CD8-positive, alpha-beta memory T cell (primary cell): ENCODE measurements at regions not wholly inside any gene's neighbourhood (a gene's known extent, or its start where the extent isn't known, plus 50 kb on each side); places are given as distances from the start of the nearest gene placed in this dataset.
A peak's percentile ranks its signal among the peaks of the same experiment; 100 is the strongest.

Experiments
- CTCF ChIA-PET: fragments of 350-600 bp; sonication (Branson Sonifier 250); formaldehyde crosslinking; loops from one replicate; lab custom pipeline; 2021; ENCODE audit warnings: antibody characterized with exemption; lab: Charles Lee
- POLR2A ChIA-PET: fragments of 350-600 bp; sonication (Branson Sonifier 250); formaldehyde crosslinking; loops from one replicate; lab custom pipeline; 2021; ENCODE audit warnings: antibody characterized with exemption; lab: Charles Lee
- DNase-seq, 5 donors: peaks; one replicate each; pipeline versions ENCODE4 v3.0.0 to v3.0.0-alpha.2; 2020 to 2022; ENCODE audit warnings: mixed read lengths in 1 of 5
- H3K27ac ChIP-seq: one replicate; pipeline ENCODE4 v1.7.0; 2013; ENCODE audit warnings: low read depth, mild to moderate bottlenecking, low read length, moderate library complexity
- H3K27me3 ChIP-seq: 2 replicates; pipeline ENCODE4 v1.7.0; 2013; ENCODE audit warnings: low read length, mild to moderate bottlenecking; ENCODE audit not compliant: insufficient read depth, poor library complexity, severe bottlenecking
- H3K36me3 ChIP-seq: 2 replicates; pipeline ENCODE4 v1.7.0; 2013; ENCODE audit warnings: mild to moderate bottlenecking, low read length, moderate library complexity; ENCODE audit not compliant: insufficient read depth
- H3K4me1 ChIP-seq: 2 replicates; pipeline ENCODE4 v1.7.0; 2013; ENCODE audit warnings: mild to moderate bottlenecking, low read length, moderate library complexity; ENCODE audit not compliant: insufficient read depth
- H3K4me3 ChIP-seq: 2 replicates; pipeline ENCODE4 v1.7.0; 2013; ENCODE audit warnings: mild to moderate bottlenecking, low read length
- H3K9me3 ChIP-seq: 2 replicates; pipeline ENCODE4 v1.7.0; 2013; ENCODE audit warnings: mild to moderate bottlenecking, low read length
- H3K27ac Mint-ChIP-seq, 8 donors: one replicate each; pipeline ENCODE4 v1.8.0; 2020 to 2021; ENCODE audit warnings: mixed read lengths in 8 of 8, mild to moderate bottlenecking in 6 of 8, inconsistent platforms in 3 of 8, moderate library complexity in 3 of 8
- H3K27me3 Mint-ChIP-seq, 2 donors: one replicate each; pipeline ENCODE4 v1.8.0; 2020 to 2021; ENCODE audit warnings: mixed read lengths in 2 of 2, mild to moderate bottlenecking in 1 of 2, moderate library complexity in 1 of 2
- H3K36me3 Mint-ChIP-seq, 3 donors: one replicate each; pipeline ENCODE4 v1.8.0; 2020 to 2021; ENCODE audit warnings: mixed read lengths in 3 of 3, inconsistent platforms in 1 of 3, mild to moderate bottlenecking in 1 of 3
- H3K4me1 Mint-ChIP-seq, 3 donors: one replicate each; pipeline ENCODE4 v1.8.0; 2020 to 2021; ENCODE audit warnings: mixed read lengths in 3 of 3, inconsistent platforms in 1 of 3, mild to moderate bottlenecking in 1 of 3
- H3K4me3 Mint-ChIP-seq, 7 donors: one replicate each; pipeline ENCODE4 v1.8.0; 2020 to 2021; ENCODE audit warnings: mixed read lengths in 7 of 7, mild to moderate bottlenecking in 6 of 7, moderate library complexity in 4 of 7, inconsistent platforms in 2 of 7
- H3K9me3 Mint-ChIP-seq, 5 donors: one replicate each; pipeline ENCODE4 v1.8.0; 2020 to 2022; ENCODE audit warnings: mixed read lengths in 5 of 5, mild to moderate bottlenecking in 3 of 5, moderate library complexity in 2 of 5, inconsistent platforms in 1 of 5

DNA sequence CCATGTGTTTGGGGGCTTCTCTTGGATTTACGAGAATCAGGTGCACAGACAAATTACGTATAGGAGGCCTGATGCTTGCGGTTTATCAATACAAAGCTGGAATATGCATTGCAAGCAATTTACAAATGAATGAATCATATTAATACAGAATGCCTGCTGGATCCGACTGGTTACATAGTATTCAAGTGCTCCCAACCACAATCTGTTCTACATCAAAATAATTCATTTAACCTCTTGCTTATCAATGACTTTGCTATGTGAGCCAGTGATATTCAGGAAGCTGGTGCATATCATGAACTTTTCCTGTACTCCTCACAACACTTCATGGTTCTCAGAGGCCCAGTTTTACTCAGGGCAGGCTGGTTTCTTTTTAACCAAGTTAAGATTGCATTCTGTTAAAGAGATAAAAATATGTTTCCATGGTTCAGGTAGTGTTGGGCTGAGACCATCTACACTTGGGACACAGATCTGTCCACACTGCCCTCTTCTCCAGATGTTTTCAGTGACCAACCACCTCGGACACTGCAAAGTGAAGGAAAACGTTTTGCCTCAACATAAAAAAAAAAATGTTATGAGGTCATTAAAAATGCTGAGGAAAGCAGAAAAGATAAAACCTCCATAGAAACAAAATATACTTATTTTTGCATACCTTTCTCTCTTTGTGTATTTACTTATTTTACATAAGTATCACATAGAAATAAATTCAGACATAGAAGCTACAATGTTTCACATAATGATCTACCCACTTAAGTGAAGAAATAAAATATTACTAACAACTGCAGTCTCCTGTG, 200.1 kb upstream of the VCX3A start:
- no peak overlapping the region for H3K4me3 Mint-ChIP-seq
- peaks cover 0 to 9% (median 6%) of the 10 kb centered on the region in 3 donors for H3K4me1 Mint-ChIP-seq
- DNase-seq = no peak
- H3K27ac Mint-ChIP-seq = no peak overlapping the region
- POLR2A ChIA-PET = no interaction called here
- H3K4me3 ChIP-seq = no peak overlapping the region
- peaks cover 0 to 17% (median 11%) of the 10 kb centered on the region in 5 donors for H3K9me3 Mint-ChIP-seq
- CTCF ChIA-PET = no interaction called here
- H3K27me3 ChIP-seq = no peaks in the 10 kb centered on the region
- H3K4me1 ChIP-seq = no peaks in the 10 kb centered on the region
- no peaks in the 10 kb centered on the region for H3K36me3 Mint-ChIP-seq
- peaks cover 0 to 1% of the 10 kb centered on the region in 2 donors for H3K27me3 Mint-ChIP-seq
- no peaks in the 10 kb centered on the region for H3K36me3 ChIP-seq
- H3K9me3 ChIP-seq = no peaks in the 10 kb centered on the region
- no peak overlapping the region for H3K27ac ChIP-seq

DNA sequence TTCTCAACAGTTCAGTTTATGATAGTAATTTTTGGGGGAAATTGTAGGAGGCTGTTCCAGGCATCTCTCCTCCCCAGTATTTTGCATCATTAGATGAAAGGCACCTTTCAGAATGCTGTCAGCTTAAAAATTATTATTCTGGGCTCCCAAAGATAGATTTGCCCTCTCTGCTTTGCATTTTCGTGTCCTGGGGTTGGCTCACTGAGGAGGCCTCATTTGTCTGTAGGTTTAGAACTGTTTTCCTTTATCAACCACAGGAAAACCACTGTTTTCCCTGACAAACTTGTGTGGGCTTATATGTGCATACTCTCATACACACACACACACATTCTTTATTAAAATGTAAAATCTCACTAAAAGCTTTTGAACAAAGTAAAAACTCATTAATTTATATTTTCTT, 197.2 kb upstream of the VCX3A start:
- no peak overlapping the region for H3K4me3 Mint-ChIP-seq
- CTCF ChIA-PET = no interaction called here
- no peaks in the 10 kb centered on the region for H3K36me3 ChIP-seq
- H3K4me1 Mint-ChIP-seq = peaks cover 0 to 4% (median 0%) of the 10 kb centered on the region in 3 donors
- no peaks in the 10 kb centered on the region for H3K27me3 Mint-ChIP-seq
- no peaks in the 10 kb centered on the region for H3K4me1 ChIP-seq
- no peak overlapping the region for H3K27ac ChIP-seq
- H3K4me3 ChIP-seq = no peak overlapping the region
- POLR2A ChIA-PET = no interaction called here
- H3K36me3 Mint-ChIP-seq = no peaks in the 10 kb centered on the region
- peaks cover 0 to 15% (median 7%) of the 10 kb centered on the region in 5 donors for H3K9me3 Mint-ChIP-seq
- no peak overlapping the region for H3K27ac Mint-ChIP-seq
- H3K9me3 ChIP-seq = no peaks in the 10 kb centered on the region
- DNase-seq = no peak
- H3K27me3 ChIP-seq = no peaks in the 10 kb centered on the region

DNA sequence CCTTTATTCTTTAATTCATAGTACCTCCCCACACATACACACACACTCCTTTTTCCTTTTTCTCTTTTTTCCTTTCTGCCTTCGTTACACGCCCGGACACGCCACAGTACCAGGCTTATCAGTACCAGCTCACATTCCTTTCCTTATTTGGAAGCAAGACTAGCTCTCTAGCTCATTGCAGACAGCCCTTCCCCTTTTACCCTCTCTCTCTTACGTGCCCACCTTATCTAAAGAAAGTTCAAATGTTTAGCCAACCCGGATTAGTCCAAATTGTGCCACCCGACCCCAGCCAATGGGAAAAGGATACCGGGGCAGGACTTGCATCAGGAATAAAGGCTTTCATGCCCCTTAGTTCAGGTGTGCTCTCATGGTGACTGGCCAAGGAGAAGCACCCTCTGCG, 194.7 kb upstream of the VCX3A start:
- Mint-ChIP-seq H3K27ac (no peak overlapping the region), H3K4me1 (peaks cover 0 to 4% (median 0%) of the 10 kb centered on the region in 3 donors)
- CTCF ChIA-PET = no interaction called here

DNA sequence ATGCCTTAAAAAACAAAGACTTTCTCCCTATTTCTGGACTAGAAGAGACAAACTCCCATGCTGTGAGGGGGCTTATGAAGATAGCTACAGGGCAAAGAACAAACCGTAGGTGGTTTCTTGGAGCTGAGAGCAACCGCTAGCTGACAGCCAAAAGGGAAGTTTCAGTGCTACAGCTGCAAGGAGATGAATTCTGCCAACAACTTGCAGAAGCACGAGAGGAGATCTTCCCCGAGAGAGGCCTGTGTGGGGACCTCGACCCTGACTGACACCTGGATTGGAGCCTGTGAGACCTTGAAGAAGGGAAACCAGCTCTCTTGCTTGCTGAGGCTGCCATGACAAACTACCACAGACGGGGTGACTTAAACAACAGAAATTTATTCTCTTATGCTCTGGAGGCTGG, 183.8 kb upstream of the VCX3A start:
- Histone ChIP-seq H3K27ac (no peak overlapping the region), H3K9me3 (no peaks in the 10 kb centered on the region), H3K4me1 (no peaks in the 10 kb centered on the region), H3K36me3 (no peaks in the 10 kb centered on the region), H3K4me3 (no peak overlapping the region), H3K27me3 (no peaks in the 10 kb centered on the region)
- Mint-ChIP-seq H3K27ac (no peak overlapping the region), H3K27me3 (no peaks in the 10 kb centered on the region), H3K4me3 (no peak overlapping the region), H3K36me3 (no peaks in the 10 kb centered on the region), H3K4me1 (no peaks in the 10 kb centered on the region), H3K9me3 (peaks cover 1 to 5% (median 2%) of the 10 kb centered on the region in 5 donors)
- ChIA-PET POLR2A (no interaction called here), CTCF (no interaction called here)
- DNase-seq = no peak

More for the DNA sequence above, 194.7 kb upstream of the VCX3A start:
- Mint-ChIP-seq H3K27me3 (no peaks in the 10 kb centered on the region), H3K9me3 (peaks cover 0 to 12% (median 8%) of the 10 kb centered on the region in 5 donors), H3K36me3 (no peaks in the 10 kb centered on the region), H3K4me3 (no peak overlapping the region)
- Histone ChIP-seq H3K9me3 (no peaks in the 10 kb centered on the region), H3K27me3 (no peaks in the 10 kb centered on the region), H3K4me1 (no peaks in the 10 kb centered on the region), H3K27ac (no peak overlapping the region), H3K36me3 (no peaks in the 10 kb centered on the region), H3K4me3 (no peak overlapping the region)
- no peak for DNase-seq
- POLR2A ChIA-PET = no interaction called here

DNA sequence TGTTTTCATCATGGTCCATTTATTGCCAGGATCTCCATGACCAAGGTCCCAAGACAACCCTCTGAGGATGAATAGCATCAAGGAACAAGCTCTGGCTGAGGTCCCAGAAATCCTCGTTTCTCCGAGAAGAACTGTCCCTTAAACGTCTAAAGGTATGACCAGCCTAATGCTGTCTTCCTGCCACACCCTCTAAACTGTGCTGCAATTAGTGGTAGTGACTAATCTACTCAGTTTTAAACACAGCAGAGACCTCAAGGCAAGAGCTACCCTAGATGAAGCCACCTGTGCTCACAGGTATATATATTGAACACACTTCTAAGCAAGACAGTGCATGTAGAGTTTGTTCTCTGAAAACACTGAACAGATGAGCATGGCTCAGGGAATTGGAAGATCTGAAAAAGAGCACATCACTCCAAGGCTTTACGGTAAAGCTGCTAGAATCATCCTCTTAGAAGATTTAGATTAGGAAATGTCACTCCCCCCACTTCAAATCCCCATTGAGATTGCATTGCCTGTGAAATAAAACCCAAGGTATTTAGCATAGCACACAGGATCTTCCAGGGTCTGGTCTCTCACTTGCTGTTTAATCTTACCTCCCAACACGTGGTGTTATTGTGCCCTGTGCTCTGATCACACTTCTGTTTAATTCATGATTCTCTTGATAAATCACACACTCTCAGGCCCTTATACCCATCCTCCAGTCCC, 173.9 kb upstream of the VCX3A start:
- no peak overlapping the region for H3K4me3 Mint-ChIP-seq
- no peaks in the 10 kb centered on the region for H3K4me1 Mint-ChIP-seq
- POLR2A ChIA-PET = no interaction called here
- Histone ChIP-seq H3K4me3 (no peak overlapping the region), H3K4me1 (no peaks in the 10 kb centered on the region), H3K27me3 (no peaks in the 10 kb centered on the region), H3K36me3 (no peaks in the 10 kb centered on the region), H3K27ac (no peak overlapping the region), H3K9me3 (no peaks in the 10 kb centered on the region)
- H3K36me3 Mint-ChIP-seq = no peaks in the 10 kb centered on the region
- CTCF ChIA-PET = no interaction called here
- peak overlapping the region in 1 of 8 donors; percentile 86 for H3K27ac Mint-ChIP-seq
- DNase-seq = no peak
- H3K27me3 Mint-ChIP-seq = no peaks in the 10 kb centered on the region
- H3K9me3 Mint-ChIP-seq = peaks cover 0 to 6% (median 0%) of the 10 kb centered on the region in 5 donors

DNA sequence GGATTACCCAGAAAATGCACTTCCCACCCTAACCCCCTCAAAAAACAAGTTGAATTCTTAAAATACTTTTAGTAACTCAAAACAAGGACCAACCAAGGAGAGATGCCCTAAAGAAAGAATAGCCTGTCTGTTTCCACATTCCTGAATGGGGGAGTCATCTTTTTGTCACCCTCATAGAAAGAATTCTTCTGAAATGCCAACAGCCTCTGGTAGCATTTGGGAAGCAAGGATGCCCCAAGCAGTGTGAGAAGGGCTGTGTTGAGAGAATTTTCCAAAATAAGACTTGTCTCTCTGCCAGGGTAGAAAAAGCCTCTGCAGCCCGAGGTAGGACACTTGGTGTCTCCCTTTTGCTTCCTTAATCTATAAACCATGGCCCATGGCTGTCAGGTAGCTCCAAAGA, 173.1 kb upstream of the VCX3A start:
- no peak for DNase-seq
- H3K36me3 Mint-ChIP-seq = no peaks in the 10 kb centered on the region
- Histone ChIP-seq H3K4me3 (no peak overlapping the region), H3K27me3 (no peaks in the 10 kb centered on the region), H3K36me3 (no peaks in the 10 kb centered on the region), H3K27ac (no peak overlapping the region), H3K4me1 (no peaks in the 10 kb centered on the region), H3K9me3 (no peaks in the 10 kb centered on the region)
- ChIA-PET POLR2A (no interaction called here), CTCF (no interaction called here)
- no peaks in the 10 kb centered on the region for H3K27me3 Mint-ChIP-seq
- H3K4me3 Mint-ChIP-seq = no peak overlapping the region
- H3K4me1 Mint-ChIP-seq = no peaks in the 10 kb centered on the region
- peaks cover 0 to 6% (median 0%) of the 10 kb centered on the region in 5 donors for H3K9me3 Mint-ChIP-seq
- peak overlapping the region in 1 of 8 donors; percentile 5 for H3K27ac Mint-ChIP-seq

DNA sequence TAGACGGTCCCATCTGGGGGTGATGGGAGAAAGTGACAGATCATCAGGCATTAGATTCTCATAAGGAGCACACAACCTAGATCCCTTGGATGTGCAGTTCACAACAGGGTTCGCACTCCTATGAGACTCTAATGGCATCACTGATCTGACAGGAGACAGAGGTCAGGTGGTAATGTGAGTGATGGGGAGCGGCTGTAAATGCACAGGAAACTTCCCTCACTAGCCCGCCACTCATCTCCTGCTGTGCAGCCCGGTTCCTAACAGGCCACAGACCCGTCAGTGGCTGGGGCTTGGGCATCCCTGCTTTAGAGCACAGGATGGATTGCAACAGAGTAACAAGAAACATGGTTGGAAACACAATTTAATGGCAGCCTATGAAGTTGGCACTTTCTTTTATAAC, 172.6 kb upstream of the VCX3A start:
- Mint-ChIP-seq H3K36me3 (no peaks in the 10 kb centered on the region), H3K27me3 (no peaks in the 10 kb centered on the region), H3K4me3 (no peak overlapping the region), H3K9me3 (peaks cover 0 to 6% (median 0%) of the 10 kb centered on the region in 5 donors), H3K4me1 (no peaks in the 10 kb centered on the region), H3K27ac (no peak overlapping the region)
- CTCF ChIA-PET = no interaction called here
- Histone ChIP-seq H3K9me3 (no peaks in the 10 kb centered on the region), H3K27me3 (no peaks in the 10 kb centered on the region), H3K36me3 (no peaks in the 10 kb centered on the region), H3K27ac (no peak overlapping the region), H3K4me1 (no peaks in the 10 kb centered on the region), H3K4me3 (no peak overlapping the region)
- POLR2A ChIA-PET = no interaction called here
- no peak for DNase-seq

DNA sequence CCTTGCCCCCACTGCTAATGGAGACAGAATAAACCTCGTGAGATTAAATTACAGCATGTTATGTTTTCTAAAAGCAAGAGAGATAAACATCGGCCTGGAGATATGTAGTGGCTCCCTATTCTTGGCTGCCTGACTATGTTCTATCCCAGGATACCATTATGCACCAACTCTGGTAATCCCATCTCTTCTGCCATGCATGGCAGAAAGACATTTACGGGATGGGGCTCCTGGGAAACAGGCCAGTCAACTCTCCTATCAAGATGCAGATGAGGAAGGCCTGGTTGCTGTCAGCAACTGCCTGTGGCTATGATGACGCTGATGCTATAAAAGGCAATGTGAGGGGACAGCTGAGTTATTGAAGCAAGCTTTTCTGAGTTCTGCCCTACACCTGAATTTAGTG, 166.2 kb upstream of the VCX3A start:
- Histone ChIP-seq H3K27me3 (no peaks in the 10 kb centered on the region), H3K9me3 (no peaks in the 10 kb centered on the region), H3K4me1 (no peaks in the 10 kb centered on the region), H3K27ac (no peak overlapping the region), H3K36me3 (no peaks in the 10 kb centered on the region), H3K4me3 (no peak overlapping the region)
- ChIA-PET POLR2A (no interaction called here), CTCF (no interaction called here)
- H3K9me3 Mint-ChIP-seq = peaks cover 0 to 3% (median 0%) of the 10 kb centered on the region in 5 donors
- no peaks in the 10 kb centered on the region for H3K27me3 Mint-ChIP-seq
- no peak overlapping the region for H3K27ac Mint-ChIP-seq
- DNase-seq = no peak
- H3K4me1 Mint-ChIP-seq = no peaks in the 10 kb centered on the region
- H3K36me3 Mint-ChIP-seq = no peaks in the 10 kb centered on the region
- no peak overlapping the region for H3K4me3 Mint-ChIP-seq
